ENCODE measurements at regions not wholly inside any gene's neighbourhood (a gene's known extent, or its start where the extent isn't known, plus 50 kb on each side); places are given as distances from the start of the nearest gene placed in this dataset.

- ATAC-seq (no peak), DNase-seq (no peak)
- intact Hi-C loops (cut with DNase I), result no loop called here
- Histone ChIP-seq H3K27me3 (ENCODE audit: insufficient read depth in 3 of 3, low read length in 2 of 3) (peaks cover 0 to 3% (median 0%) of the 10 kb centered on the region in 3 donors), H3K9me3 (no peaks in the 10 kb centered on the region), H3K27ac (no peak overlapping the region), H3K4me1 (no peaks in the 10 kb centered on the region), H3K36me3 (ENCODE audit: insufficient read depth in 1 of 2, low read depth in 1 of 2) (no peaks in the 10 kb centered on the region), H3K4me3 (no peak overlapping the region)
- 27 to 38% (median 29%) methylated on average over 6 of the region's 6 CpGs for WGBS, 3 donors
- no peak for TF ChIP-seq CTCF (IDR thresholded peaks at IDR 0.05)
Observed at GRCh38 chr1:14247666-14248065, 350.8 kb upstream of the KAZN start.

GRCh38 chr1:14251871-14252270, 346.6 kb upstream of the KAZN start:
- ATAC-seq (no peak), DNase-seq (no peak)
- Histone ChIP-seq H3K4me1 (no peaks in the 10 kb centered on the region), H3K36me3 (ENCODE audit: insufficient read depth in 1 of 2, low read depth in 1 of 2) (no peaks in the 10 kb centered on the region), H3K9me3 (no peaks in the 10 kb centered on the region), H3K4me3 (no peak overlapping the region), H3K27me3 (ENCODE audit: insufficient read depth in 3 of 3, low read length in 2 of 3) (peaks cover 0 to 3% (median 0%) of the 10 kb centered on the region in 3 donors), H3K27ac (no peak overlapping the region)
- no peak for TF ChIP-seq CTCF (IDR thresholded peaks at IDR 0.05)
- 84 to 96% (median 86%) methylated on average over 2 of the region's 2 CpGs for WGBS, 3 donors
- intact Hi-C loops (cut with DNase I), result no loop called here

GRCh38 chr1:14253676-14254075, 344.8 kb upstream of the KAZN start:
- TF ChIP-seq CTCF (IDR thresholded peaks at IDR 0.05), result no peak
- H3K27ac ChIP-seq, result no peak overlapping the region
- ATAC-seq, result no peak
- H3K27me3 ChIP-seq (ENCODE audit: insufficient read depth in 3 of 3, low read length in 2 of 3), result no peaks in the 10 kb centered on the region
- no peaks in the 10 kb centered on the region for H3K4me1 ChIP-seq
- no peaks in the 10 kb centered on the region for H3K9me3 ChIP-seq
- no peaks in the 10 kb centered on the region for H3K36me3 ChIP-seq (ENCODE audit: insufficient read depth in 1 of 2, low read depth in 1 of 2)
- H3K4me3 ChIP-seq, result no peak overlapping the region
- WGBS, 3 donors, result 80 to 91% (median 91%) methylated on average over 7 of the region's 7 CpGs
- intact Hi-C loops (cut with DNase I), result no loop called here
- DNase-seq, result no peak

GRCh38 chr1:14254251-14254650, 344.2 kb upstream of the KAZN start:
- no peak for TF ChIP-seq CTCF (IDR thresholded peaks at IDR 0.05)
- no peak overlapping the region for H3K27ac ChIP-seq
- H3K4me1 ChIP-seq, result no peaks in the 10 kb centered on the region
- no peak overlapping the region for H3K4me3 ChIP-seq
- DNase-seq, result no peak
- no peaks in the 10 kb centered on the region for H3K36me3 ChIP-seq (ENCODE audit: insufficient read depth in 1 of 2, low read depth in 1 of 2)
- H3K9me3 ChIP-seq, result no peaks in the 10 kb centered on the region
- 15 to 25% (median 24%) methylated on average over 6 of the region's 6 CpGs for WGBS, 3 donors
- intact Hi-C loops (cut with DNase I), result no loop called here
- no peak for ATAC-seq
- no peaks in the 10 kb centered on the region for H3K27me3 ChIP-seq (ENCODE audit: insufficient read depth in 3 of 3, low read length in 2 of 3)

- 87 to 91% (median 90%) methylated on average over 3 of the region's 3 CpGs for WGBS, 3 donors
- no peak for TF ChIP-seq CTCF (IDR thresholded peaks at IDR 0.05)
- ATAC-seq (no peak), DNase-seq (no peak)
- Histone ChIP-seq H3K4me3 (no peak overlapping the region), H3K27ac (no peak overlapping the region), H3K9me3 (no peaks in the 10 kb centered on the region), H3K36me3 (ENCODE audit: insufficient read depth in 1 of 2, low read depth in 1 of 2) (no peaks in the 10 kb centered on the region), H3K4me1 (no peaks in the 10 kb centered on the region), H3K27me3 (ENCODE audit: insufficient read depth in 3 of 3, low read length in 2 of 3) (no peaks in the 10 kb centered on the region)
- intact Hi-C loops (cut with DNase I), result no loop called here
Observed at GRCh38 chr1:14255233-14255632, 343.3 kb upstream of the KAZN start.

Measured in psoas muscle (tissue), 7 donors.